Chondrocyte (in vitro differentiated cells): ENCODE measurements at regions not wholly inside any gene's neighbourhood (a gene's known extent, or its start where the extent isn't known, plus 50 kb on each side); places are given as distances from the start of the nearest gene placed in this dataset.

ENCODE experiments used
- DNase-seq: peaks from one replicate; pipeline ENCODE4 v3.0.0; 2021; ENCODE audit warnings: mixed read lengths, low spot score
- H3K27ac Mint-ChIP-seq: one replicate; pipeline ENCODE4 v1.8.0; 2021; ENCODE audit warnings: mild to moderate bottlenecking, moderate library complexity, mixed read lengths; ENCODE audit not compliant: unreplicated experiment
- H3K27me3 Mint-ChIP-seq: 2 replicates; pipeline ENCODE4 v1.8.0; 2021; ENCODE audit warnings: low read depth, mixed read lengths
- H3K36me3 Mint-ChIP-seq: 2 replicates; pipeline ENCODE4 v1.8.0; 2021; ENCODE audit warnings: low read depth, mixed read lengths
- H3K4me1 Mint-ChIP-seq: 2 replicates; pipeline ENCODE4 v1.8.0; 2021; ENCODE audit warnings: low read depth, mild to moderate bottlenecking, mixed read lengths
- H3K4me3 Mint-ChIP-seq: one replicate; pipeline ENCODE4 v1.8.0; 2021; ENCODE audit warnings: mild to moderate bottlenecking, moderate library complexity, mixed read lengths; ENCODE audit not compliant: unreplicated experiment
- H3K9me3 Mint-ChIP-seq: 2 replicates; pipeline ENCODE4 v1.8.0; 2021; ENCODE audit warnings: low read depth, mixed read lengths
- TF ChIP-seq, protein P1 (sequence below): fragments of 200-600 bp; sonication (generic); IDR thresholded peaks from 2 replicates; pipeline ENCODE4 v1.5.0; 2021; ENCODE audit warnings: antibody characterized with exemption, mild to moderate bottlenecking, moderate library complexity

DNA sequence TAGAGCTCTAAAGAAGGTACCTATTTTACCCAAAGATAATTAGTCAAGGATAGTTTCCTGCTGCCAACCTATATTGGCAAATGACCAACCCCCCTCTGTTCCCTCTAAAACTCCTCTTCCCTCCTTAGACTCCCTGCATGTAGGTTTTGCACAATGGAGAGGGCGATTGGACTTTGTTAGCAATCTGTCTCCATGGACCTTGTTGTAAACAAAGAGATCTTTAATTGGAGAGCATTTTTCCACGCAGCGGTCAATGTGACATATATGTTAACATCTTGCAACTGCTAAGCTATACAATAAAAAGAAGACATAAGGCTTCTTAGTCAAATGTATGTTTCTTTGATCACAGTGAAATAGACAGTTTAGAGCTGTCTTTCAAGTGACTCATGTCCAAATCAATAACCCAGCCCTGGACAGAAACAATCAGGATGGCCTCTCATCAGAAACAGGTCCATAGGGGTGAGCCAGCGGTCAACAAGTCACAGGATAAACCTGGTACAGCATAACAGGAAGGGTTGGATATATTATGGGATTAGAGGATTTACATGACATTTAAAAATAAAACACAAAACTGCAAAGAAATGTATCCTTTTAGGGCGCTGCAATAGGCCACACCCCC, 69.7 kb upstream of the UBL3 start:
- Mint-ChIP-seq H3K4me1 (peaks cover 46% of the 10 kb centered on the region), H3K27ac (no peak overlapping the region), H3K9me3 (peaks cover 3% of the 10 kb centered on the region), H3K4me3 (no peak overlapping the region), H3K36me3 (no peaks in the 10 kb centered on the region), H3K27me3 (no peaks in the 10 kb centered on the region)
- DNase-seq, result no peak
- TF ChIP-seq, protein P1, sequence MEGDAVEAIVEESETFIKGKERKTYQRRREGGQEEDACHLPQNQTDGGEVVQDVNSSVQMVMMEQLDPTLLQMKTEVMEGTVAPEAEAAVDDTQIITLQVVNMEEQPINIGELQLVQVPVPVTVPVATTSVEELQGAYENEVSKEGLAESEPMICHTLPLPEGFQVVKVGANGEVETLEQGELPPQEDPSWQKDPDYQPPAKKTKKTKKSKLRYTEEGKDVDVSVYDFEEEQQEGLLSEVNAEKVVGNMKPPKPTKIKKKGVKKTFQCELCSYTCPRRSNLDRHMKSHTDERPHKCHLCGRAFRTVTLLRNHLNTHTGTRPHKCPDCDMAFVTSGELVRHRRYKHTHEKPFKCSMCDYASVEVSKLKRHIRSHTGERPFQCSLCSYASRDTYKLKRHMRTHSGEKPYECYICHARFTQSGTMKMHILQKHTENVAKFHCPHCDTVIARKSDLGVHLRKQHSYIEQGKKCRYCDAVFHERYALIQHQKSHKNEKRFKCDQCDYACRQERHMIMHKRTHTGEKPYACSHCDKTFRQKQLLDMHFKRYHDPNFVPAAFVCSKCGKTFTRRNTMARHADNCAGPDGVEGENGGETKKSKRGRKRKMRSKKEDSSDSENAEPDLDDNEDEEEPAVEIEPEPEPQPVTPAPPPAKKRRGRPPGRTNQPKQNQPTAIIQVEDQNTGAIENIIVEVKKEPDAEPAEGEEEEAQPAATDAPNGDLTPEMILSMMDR, result no peak

DNA sequence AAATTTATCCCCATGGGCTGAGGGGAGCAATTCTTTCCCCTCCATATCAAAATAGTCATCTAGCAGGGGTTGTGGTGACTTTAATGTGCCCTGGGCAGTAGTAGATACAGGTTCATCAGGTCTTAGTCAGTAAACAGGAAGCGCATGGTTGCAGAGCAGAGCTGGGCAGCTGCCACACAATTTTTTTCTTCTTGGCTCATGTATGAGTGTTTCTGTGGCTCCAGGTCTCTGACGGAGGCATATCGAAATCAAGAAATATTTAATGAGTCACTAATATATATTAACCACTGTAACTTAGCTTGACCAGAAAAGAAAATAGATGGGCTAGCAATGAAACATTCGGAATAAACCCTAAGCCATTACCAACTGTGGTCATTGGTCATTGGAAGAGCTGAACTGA, 68.4 kb upstream of the UBL3 start:
- peaks cover 3% of the 10 kb centered on the region for H3K9me3 Mint-ChIP-seq
- DNase-seq, result no peak
- TF ChIP-seq, protein P1, result no peak
- H3K27ac Mint-ChIP-seq, result no peak overlapping the region
- H3K4me3 Mint-ChIP-seq, result no peak overlapping the region
- peaks cover 33% of the 10 kb centered on the region for H3K4me1 Mint-ChIP-seq
- no peaks in the 10 kb centered on the region for H3K27me3 Mint-ChIP-seq
- no peaks in the 10 kb centered on the region for H3K36me3 Mint-ChIP-seq

- TF ChIP-seq, protein P1, result no peak
- no peaks in the 10 kb centered on the region for H3K27me3 Mint-ChIP-seq
- no peak overlapping the region for H3K4me3 Mint-ChIP-seq
- peaks cover 21% of the 10 kb centered on the region for H3K4me1 Mint-ChIP-seq
- no peak overlapping the region for H3K27ac Mint-ChIP-seq
- no peaks in the 10 kb centered on the region for H3K36me3 Mint-ChIP-seq
- DNase-seq, result no peak
- peaks cover 3% of the 10 kb centered on the region for H3K9me3 Mint-ChIP-seq
These were observed 67.2 kb upstream of the UBL3 start for GRCh38 chr13:29917650-29918049.

DNA sequence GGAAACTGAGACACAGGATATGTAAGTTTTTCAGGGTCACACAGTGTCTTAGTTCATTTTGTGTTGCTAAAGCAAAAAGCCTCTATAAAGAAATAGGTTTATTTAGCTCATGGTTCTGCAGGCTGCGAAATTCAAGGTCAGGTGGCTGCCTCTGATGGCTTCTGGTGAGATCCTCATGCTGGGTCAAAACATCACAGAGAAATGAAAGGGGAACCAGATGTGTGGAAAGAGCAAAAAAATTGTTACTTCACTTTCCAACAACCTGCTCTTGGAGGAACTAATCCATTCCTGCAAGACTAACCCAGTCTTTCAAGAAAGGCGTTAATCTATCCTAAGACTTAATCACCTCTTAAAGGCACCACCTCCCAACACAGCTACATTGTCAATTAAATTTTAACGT, 64.2 kb upstream of the UBL3 start:
- no peak for DNase-seq
- peaks cover 3% of the 10 kb centered on the region for H3K9me3 Mint-ChIP-seq
- H3K27ac Mint-ChIP-seq, result no peak overlapping the region
- peaks cover 21% of the 10 kb centered on the region for H3K4me1 Mint-ChIP-seq
- no peaks in the 10 kb centered on the region for H3K36me3 Mint-ChIP-seq
- no peaks in the 10 kb centered on the region for H3K27me3 Mint-ChIP-seq
- TF ChIP-seq, protein P1, result no peak
- H3K4me3 Mint-ChIP-seq, result no peak overlapping the region

DNA sequence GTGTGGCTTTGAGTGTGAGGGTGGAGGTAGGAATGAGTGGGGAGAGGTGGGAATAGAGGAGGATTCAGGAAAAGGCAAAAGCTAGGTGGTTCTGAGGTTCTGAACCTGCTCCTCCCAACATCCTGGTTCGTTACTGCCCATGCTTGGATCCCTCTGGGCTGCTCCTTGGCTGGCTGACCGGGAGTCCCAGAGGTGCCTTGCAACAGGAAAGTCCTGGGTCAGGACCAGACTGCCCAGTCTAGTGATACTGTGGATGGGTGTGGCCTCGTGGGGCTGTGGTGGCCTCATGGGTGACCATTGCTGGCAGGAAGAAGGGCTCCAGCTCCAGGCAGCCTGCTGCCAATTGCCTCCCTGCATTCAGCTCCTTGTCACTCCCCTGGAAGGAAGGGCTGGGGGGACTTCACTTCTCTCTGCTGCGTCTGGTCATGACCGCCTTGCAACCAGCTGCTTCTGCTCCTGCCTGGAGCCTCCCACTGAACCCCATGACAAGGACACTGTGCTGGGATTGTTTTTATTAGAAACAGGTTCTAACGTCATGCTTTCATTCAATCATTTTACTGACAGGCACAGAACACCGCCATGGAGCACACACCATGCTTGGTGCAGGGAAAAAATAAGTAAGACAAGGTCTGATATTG, 61.5 kb upstream of the UBL3 start:
- Mint-ChIP-seq H3K36me3 (no peaks in the 10 kb centered on the region), H3K4me1 (peaks cover 36% of the 10 kb centered on the region), H3K9me3 (no peaks in the 10 kb centered on the region), H3K27me3 (no peaks in the 10 kb centered on the region), H3K4me3 (no peak overlapping the region), H3K27ac (no peak overlapping the region)
- TF ChIP-seq, protein P1, result no peak
- no peak for DNase-seq
